Endothelial cell of umbilical vein (primary cell): ENCODE measurements at regions not wholly inside any gene's neighbourhood (a gene's known extent, or its start where the extent isn't known, plus 50 kb on each side); places are given as distances from the start of the nearest gene placed in this dataset.

Experiments used
- BruUV-seq: library from RNA; stranded (reverse); fragments of 400-500 nt; replicated peaks from 2 replicates; lab custom pipeline; 2021; lab: Mats Ljungman, UMichigan
- CTCF ChIA-PET: fragments of 300-600, 350-600 bp; sonication (Branson Sonifier 250); formaldehyde crosslinking; loops from one replicate; lab custom pipeline; 2021; ENCODE audit warnings: antibody characterized with exemption, inconsistent platforms; lab: Charles Lee
- POLR2A ChIA-PET: fragments of 300-600, 350-600 bp; sonication (Branson Sonifier 250); formaldehyde crosslinking; loops from one replicate; lab custom pipeline; 2021; ENCODE audit warnings: antibody characterized with exemption, inconsistent platforms; lab: Charles Lee
- DNase-seq: peaks from one replicate; pipeline ENCODE4 v3.0.0-alpha.2; 2011; ENCODE audit warnings: low read depth, low spot score
- FAIRE-seq: peaks from 2 replicates; lab custom pipeline; 2011; peaks lifted over from hg19 to GRCh38; lab: Jason Lieb, UNC
- H2AFZ ChIP-seq: 2 replicates; pipeline ENCODE4 v1.6.0; 2012; ENCODE audit warnings: low read depth, low read length, control low read depth, inconsistent platforms
- H3K27ac ChIP-seq: 2 replicates; pipeline ENCODE4 v1.5.1; 2011; ENCODE audit warnings: low read depth, mild to moderate bottlenecking, control low read depth, low read length, moderate library complexity; ENCODE audit not compliant: insufficient read depth
- H3K27me3 ChIP-seq, 2 experiments: 2 replicates each; pipeline versions ENCODE4 v1.6.0 to v1.6.1; 2011; ENCODE audit warnings: low read length in 2 of 2, mixed read lengths in 1 of 2; ENCODE audit not compliant: control insufficient read depth in 2 of 2, insufficient read depth in 2 of 2
- H3K36me3 ChIP-seq, 2 experiments: 2 replicates in 1 of 2; 3 replicates in 1 of 2; pipeline ENCODE4 v1.5.1; 2011; ENCODE audit warnings: low read length in 2 of 2, mild to moderate bottlenecking in 1 of 2, moderate library complexity in 1 of 2; ENCODE audit not compliant: control insufficient read depth in 2 of 2, insufficient read depth in 2 of 2; ENCODE audit errors: extremely low read depth in 1 of 2
- H3K4me1 ChIP-seq: 3 replicates; pipeline ENCODE4 v1.5.1; 2011; ENCODE audit warnings: mild to moderate bottlenecking, low read length; ENCODE audit not compliant: control insufficient read depth, insufficient read depth; ENCODE audit errors: extremely low read depth
- H3K4me2 ChIP-seq: 2 replicates; pipeline ENCODE4 v1.6.1; 2011; ENCODE audit warnings: low read length, control low read depth, mixed read lengths; ENCODE audit not compliant: insufficient read depth
- H3K4me3 ChIP-seq, 3 experiments: fragments of 200-600 bp in 1 of 3; sonication (generic), shearing (Covaris generic) in 1 of 3; replicated peaks in 1 of 3; 2 replicates each; pipeline ENCODE4 v1.5.1; 2011 to 2016; ENCODE audit warnings: control low read depth in 3 of 3, low read length in 3 of 3, mild to moderate bottlenecking in 2 of 3, inconsistent platforms in 1 of 3, low read depth in 1 of 3, moderate library complexity in 1 of 3; ENCODE audit not compliant: insufficient read depth in 1 of 3
- H3K79me2 ChIP-seq: 2 replicates; pipeline ENCODE4 v1.6.0; 2012; ENCODE audit warnings: low read length, inconsistent platforms; ENCODE audit not compliant: control insufficient read depth, insufficient read depth
- H3K9ac ChIP-seq: replicated peaks from 2 replicates; pipeline ENCODE3; 2011; ENCODE audit warnings: low read length, control low read depth; ENCODE audit not compliant: insufficient read depth; ENCODE audit errors: extremely low read depth
- H3K9me1 ChIP-seq: replicated peaks from 3 replicates; pipeline ENCODE4 v1.6.0; 2011; ENCODE audit warnings: mild to moderate bottlenecking, low read length; ENCODE audit not compliant: control insufficient read depth, insufficient read depth; ENCODE audit errors: extremely low read depth
- H3K9me3 ChIP-seq: replicated peaks from 2 replicates; pipeline ENCODE4 v1.5.1; 2012; ENCODE audit warnings: low read length, inconsistent platforms; ENCODE audit not compliant: control insufficient read depth, insufficient read depth
- H4K20me1 ChIP-seq: replicated peaks from 2 replicates; pipeline ENCODE3; 2011; ENCODE audit warnings: mild to moderate bottlenecking, low read length; ENCODE audit not compliant: control insufficient read depth, insufficient read depth; ENCODE audit errors: extremely low read depth
- EZH2 ChIP-seq: IDR thresholded peaks from 2 replicates; pipeline ENCODE4 v1.6.1; 2012; ENCODE audit warnings: borderline replicate concordance, low read depth, mild to moderate bottlenecking, moderate library complexity, low read length, inconsistent platforms; ENCODE audit not compliant: severe bottlenecking
- FOS ChIP-seq: IDR thresholded peaks from 2 replicates; pipeline ENCODE4 v1.6.1; 2011; ENCODE audit warnings: mild to moderate bottlenecking, low read length, moderate library complexity, borderline replicate concordance; ENCODE audit not compliant: insufficient read depth
- GATA2 ChIP-seq: IDR thresholded peaks from 2 replicates; pipeline ENCODE4 v1.7.0; 2011; ENCODE audit warnings: low read depth, mild to moderate bottlenecking, moderate library complexity, mixed read lengths, low read length; ENCODE audit not compliant: insufficient read length, insufficient read depth
- JUN ChIP-seq: IDR thresholded peaks from 2 replicates; pipeline ENCODE4 v1.6.1; 2011; ENCODE audit warnings: borderline replicate concordance, low read depth; ENCODE audit not compliant: insufficient read length, insufficient read depth
- MAX ChIP-seq: IDR thresholded peaks from 2 replicates; pipeline ENCODE4 v1.6.1; 2011; ENCODE audit not compliant: insufficient read depth, insufficient read length
- MYC ChIP-seq: IDR thresholded peaks from one replicate; pipeline ENCODE4 v1.6.1; 2011; ENCODE audit warnings: mild to moderate bottlenecking, low read depth, low read length
- POLR2A ChIP-seq: IDR thresholded peaks from 2 replicates; pipeline ENCODE4 v1.6.1; 2012; ENCODE audit warnings: low read depth, mild to moderate bottlenecking, control low read depth, low read length
- POLR2AphosphoS5 ChIP-seq: IDR thresholded peaks from 2 replicates; pipeline ENCODE4 v1.6.1; 2012; ENCODE audit warnings: low read depth, mild to moderate bottlenecking, control low read depth, low read length, moderate library complexity; ENCODE audit not compliant: insufficient read depth
- dilution Hi-C: fragments of 300-500 bp; cut with MboI; formaldehyde crosslinking; loops from one replicate; pipeline ENCODE4 v1.15.0; 2019; ENCODE audit warnings: low sequenced_read_pairs; ENCODE audit not compliant: extremely low pct_ligation_motif_present
- intact Hi-C: fragments of 100-400 bp; cut with micrococcal nuclease; formaldehyde crosslinking; loops from one replicate; pipeline ENCODE4 v1.10.0; 2022
- TF ChIP-seq, protein P1 (sequence below), 2 donors: IDR thresholded peaks; 1 replicate in 1 of 2; 2 replicates in 1 of 2; pipeline ENCODE4 v1.5.1; 2011; ENCODE audit warnings: low read length in 2 of 2, mild to moderate bottlenecking in 2 of 2, moderate library complexity in 2 of 2, control low read depth in 1 of 2, inconsistent platforms in 1 of 2, low read depth in 1 of 2; ENCODE audit not compliant: insufficient read depth in 1 of 2; ENCODE audit errors: extremely low read depth in 1 of 2

DNA sequence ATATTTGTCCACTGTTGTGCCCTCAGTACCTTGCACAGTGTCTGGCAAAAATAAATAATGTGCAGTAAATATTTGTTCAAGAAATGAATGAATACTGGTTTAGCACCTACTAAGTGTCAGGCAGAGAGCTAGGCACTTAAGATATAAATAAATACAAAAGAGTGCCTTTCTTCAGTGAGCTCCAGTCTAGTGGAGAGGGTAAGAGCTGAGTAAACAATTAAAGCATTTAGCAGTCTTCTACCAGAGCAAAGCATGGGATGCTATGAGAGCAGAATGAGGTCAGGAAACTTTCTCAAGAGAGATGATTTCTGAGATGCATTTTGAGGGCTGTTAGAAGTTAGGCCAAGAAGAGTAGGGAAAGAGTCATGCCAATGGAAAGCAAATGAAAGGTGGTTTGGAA, 314.7 kb downstream of the DSC3 start:
- Histone ChIP-seq H3K9me3 (peaks cover 3% of the 10 kb centered on the region), H4K20me1 (no peaks in the 10 kb centered on the region), H3K4me2 (no peak overlapping the region), H3K27me3 (no peaks in the 10 kb centered on the region), H3K9ac (no peak overlapping the region), H3K79me2 (no peaks in the 10 kb centered on the region), H2AFZ (no peak overlapping the region), H3K9me1 (no peaks in the 10 kb centered on the region), H3K27ac (no peak overlapping the region), H3K4me3 (no peak overlapping the region), H3K4me1 (no peaks in the 10 kb centered on the region), H3K36me3 (no peaks in the 10 kb centered on the region)
- ChIA-PET POLR2A (no interaction called here), CTCF (no interaction called here)
- TF ChIP-seq POLR2A (no peak), FOS (no peak), MAX (no peak), MYC (no peak), JUN (no peak), POLR2AphosphoS5 (no peak), GATA2 (no peak), EZH2 (no peak)
- TF ChIP-seq, protein P1, sequence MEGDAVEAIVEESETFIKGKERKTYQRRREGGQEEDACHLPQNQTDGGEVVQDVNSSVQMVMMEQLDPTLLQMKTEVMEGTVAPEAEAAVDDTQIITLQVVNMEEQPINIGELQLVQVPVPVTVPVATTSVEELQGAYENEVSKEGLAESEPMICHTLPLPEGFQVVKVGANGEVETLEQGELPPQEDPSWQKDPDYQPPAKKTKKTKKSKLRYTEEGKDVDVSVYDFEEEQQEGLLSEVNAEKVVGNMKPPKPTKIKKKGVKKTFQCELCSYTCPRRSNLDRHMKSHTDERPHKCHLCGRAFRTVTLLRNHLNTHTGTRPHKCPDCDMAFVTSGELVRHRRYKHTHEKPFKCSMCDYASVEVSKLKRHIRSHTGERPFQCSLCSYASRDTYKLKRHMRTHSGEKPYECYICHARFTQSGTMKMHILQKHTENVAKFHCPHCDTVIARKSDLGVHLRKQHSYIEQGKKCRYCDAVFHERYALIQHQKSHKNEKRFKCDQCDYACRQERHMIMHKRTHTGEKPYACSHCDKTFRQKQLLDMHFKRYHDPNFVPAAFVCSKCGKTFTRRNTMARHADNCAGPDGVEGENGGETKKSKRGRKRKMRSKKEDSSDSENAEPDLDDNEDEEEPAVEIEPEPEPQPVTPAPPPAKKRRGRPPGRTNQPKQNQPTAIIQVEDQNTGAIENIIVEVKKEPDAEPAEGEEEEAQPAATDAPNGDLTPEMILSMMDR (IDR thresholded peaks at IDR 0.05; ENCODE audit: extremely low read depth in 1 of 2, insufficient read depth in 1 of 2, low read depth in 1 of 2, low read length in 2 of 2) = no peak
- intact Hi-C loops = no loop called here
- FAIRE-seq (no peak), DNase-seq (no peak)
- dilution Hi-C loops = no loop called here
- no TSS peak for BruUV-seq
